ENCODE measurements at regions not wholly inside any gene's neighbourhood (a gene's known extent, or its start where the extent isn't known, plus 50 kb on each side); places are given as distances from the start of the nearest gene placed in this dataset.
A peak's percentile ranks its signal among the peaks of the same experiment; 100 is the strongest.

GRCh38 chr4:122555216-122555615 lies 65.7 kb downstream of the IL21 start:
- no peak for DNase-seq

GRCh38 chr4:122553432-122553831 lies 67.4 kb downstream of the IL21 start:
- no peak for DNase-seq

GRCh38 chr4:122552898-122553297 lies 68.0 kb downstream of the IL21 start:
- DNase-seq: no peak

DNA sequence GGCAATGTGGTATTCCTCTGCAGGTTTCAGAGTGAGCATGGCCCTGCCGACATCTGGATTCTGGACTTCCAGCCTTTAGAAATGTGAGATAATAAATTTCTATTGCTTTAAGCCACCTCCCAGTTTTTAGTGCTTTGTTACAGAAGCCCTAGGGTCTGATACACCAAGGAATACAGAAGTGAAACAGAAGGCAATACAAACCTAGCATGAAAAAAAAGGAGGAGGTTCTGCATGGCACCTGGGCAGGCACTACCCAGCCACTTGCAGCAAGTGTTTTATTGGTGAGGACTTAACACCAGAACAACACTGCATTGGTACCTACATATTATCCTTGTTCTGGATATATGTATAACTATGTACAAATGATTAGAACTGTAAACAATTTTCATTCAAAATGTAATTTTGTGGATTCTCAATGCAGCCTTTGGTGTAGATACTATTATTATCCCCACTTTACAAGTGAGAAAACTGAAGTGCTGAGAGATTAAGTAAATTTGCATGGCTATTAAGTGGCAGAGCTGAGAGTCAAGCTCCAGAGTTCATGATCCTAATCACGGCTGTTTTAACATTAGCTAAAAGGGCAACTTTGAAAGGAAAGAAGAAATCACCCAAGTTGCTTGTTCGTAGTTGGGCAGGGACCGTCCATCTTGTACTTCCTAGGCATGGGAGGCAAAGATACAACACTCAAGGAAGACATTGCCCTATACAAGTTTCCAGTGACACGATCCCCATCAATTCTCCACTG lies 71.8 kb downstream of the IL21 start:
- no peak for DNase-seq

GRCh38 chr4:122548452-122548851 lies 72.4 kb downstream of the IL21 start:
- no peak for DNase-seq

GRCh38 chr4:122542411-122543236 lies 78.2 kb downstream of the IL21 start:
- no peak for DNase-seq

DNA sequence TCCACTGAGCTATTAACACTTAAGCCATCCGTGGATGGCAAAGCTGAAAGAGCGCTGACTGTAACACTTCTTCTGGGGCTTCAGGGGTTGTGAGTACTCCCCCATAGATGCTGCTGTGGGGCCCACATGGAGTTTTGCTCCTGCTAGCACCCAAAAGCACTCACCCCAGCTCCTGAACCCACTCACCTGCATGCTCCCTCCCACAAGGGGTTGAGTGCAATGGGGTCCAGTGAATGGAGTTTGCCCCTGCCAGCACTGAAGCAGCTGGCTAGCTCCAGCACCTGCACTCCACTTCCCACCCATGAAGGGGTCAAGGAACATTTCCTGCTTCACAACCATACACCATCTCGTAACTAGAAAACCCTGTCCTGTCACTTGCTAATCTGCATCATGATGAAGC lies 78.9 kb downstream of the IL21 start:
- no peak for DNase-seq

DNA sequence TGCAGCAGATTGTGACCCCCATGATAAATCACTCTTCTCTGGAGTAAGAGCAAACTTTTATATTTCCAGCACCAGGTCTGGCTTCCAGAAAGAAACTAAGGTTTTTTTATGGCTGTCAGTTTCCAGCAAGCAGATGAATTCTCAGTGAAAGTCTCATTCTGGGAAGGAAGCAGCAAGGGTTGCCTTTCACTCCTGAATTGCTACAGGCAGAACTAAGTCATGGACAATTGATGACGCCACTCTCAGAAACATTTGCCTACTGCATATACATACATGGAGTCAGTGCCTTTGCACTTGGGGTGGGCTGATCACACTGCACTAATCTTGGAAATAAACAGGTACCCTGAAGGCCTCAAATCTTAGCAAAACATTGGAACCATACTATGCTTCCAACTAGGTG lies 80.0 kb downstream of the IL21 start:
- no peak for DNase-seq

GRCh38 chr4:122539861-122540465 lies 80.9 kb downstream of the IL21 start:
- DNase-seq: no peak

- peak in 14 of 56 donors; percentile 0 to 32 (median 4) for DNase-seq
These were observed 81.0 kb upstream of the IL2 start for GRCh38 chr4:122537388-122538135.

- no peak for DNase-seq
These were observed 79.5 kb upstream of the IL2 start for GRCh38 chr4:122536001-122536400.

- no peak for DNase-seq
These were observed 78.3 kb upstream of the IL2 start for GRCh38 chr4:122534776-122535175.

GRCh38 chr4:122533841-122534240 lies 77.3 kb upstream of the IL2 start:
- DNase-seq: no peak

GRCh38 chr4:122532766-122533165 lies 76.2 kb upstream of the IL2 start:
- DNase-seq: no peak

GRCh38 chr4:122531514-122531913 lies 75.0 kb upstream of the IL2 start:
- DNase-seq: no peak

DNA sequence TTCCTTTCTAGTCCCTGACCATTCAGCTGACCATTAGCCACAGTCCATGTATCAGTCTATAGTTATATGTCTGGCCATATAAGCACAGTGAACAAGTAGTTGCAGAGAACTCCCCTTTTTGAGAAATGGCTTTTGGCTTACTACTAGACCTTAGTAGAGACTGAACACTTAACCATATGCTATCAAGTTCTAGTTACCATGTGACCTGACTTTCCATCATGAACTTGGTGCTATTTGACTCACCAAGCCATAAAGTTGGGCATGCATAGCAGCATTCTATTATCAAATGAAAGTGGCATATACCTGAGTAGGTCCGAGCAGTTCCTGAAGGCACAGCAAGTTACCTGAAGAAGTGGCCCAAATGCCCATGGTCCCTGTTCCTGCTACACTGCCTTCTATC lies 74.5 kb upstream of the IL2 start:
- DNase-seq: no peak

DNA sequence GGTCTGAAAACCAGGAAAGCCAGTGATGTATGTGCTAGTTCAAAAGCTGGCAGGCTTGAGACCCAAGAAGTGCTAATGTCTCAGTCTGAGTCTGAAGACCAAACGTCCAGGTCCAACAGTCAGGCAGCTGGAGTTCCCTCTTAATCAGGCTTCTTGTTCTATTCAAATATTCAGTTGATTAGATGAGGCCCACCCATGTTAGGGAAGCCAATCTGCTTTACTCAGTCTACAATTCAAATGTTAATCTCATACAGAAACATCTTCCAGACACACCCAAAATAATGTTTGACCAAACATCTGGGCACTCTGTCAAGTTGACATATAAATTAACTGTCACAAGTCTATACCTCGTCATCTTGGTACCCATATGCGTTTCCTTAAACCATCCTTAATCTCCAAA lies 72.4 kb upstream of the IL2 start:
- no peak for DNase-seq

DNA sequence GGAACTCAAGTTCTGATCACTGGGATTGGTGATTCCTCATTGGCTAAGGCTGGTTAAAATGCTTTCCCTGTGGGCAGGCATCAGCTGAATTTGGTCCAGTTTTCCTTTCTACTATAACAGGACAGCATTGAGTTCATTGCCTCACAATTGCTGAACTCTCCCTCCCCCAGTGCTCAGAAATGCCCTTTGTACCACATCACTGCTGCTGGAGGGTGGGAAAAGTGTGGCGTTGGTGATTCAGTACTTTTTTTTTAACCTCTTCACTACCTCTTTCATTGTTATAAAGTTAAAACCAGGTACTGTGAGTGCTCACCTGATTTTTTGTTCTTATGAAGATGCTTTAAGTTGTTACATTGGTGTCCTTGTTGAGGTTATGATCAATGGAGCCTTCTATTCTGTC lies 69.3 kb upstream of the IL2 start:
- no peak for DNase-seq

DNA sequence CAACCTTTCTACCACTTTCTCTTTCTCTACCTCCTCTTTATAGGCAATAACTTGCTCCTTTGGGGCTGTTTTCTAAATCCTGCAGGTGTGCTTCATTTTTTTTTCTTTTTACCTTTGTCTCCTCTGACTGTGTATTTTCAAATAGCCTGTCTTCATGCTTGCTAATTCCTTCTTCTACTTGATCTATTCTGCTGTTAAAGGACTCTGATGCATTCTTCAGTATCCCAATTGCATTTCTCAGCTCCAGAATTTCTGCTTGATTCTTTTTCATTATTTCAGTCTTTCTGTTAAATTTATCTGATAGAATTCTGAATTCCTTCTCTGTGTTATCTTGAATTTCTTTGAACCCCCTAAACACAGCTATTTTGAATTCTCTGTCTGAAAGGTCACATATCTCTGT lies 67.7 kb upstream of the IL2 start:
- DNase-seq: no peak

GRCh38 chr4:122522944-122523343 lies 66.4 kb upstream of the IL2 start:
- no peak for DNase-seq

DNA sequence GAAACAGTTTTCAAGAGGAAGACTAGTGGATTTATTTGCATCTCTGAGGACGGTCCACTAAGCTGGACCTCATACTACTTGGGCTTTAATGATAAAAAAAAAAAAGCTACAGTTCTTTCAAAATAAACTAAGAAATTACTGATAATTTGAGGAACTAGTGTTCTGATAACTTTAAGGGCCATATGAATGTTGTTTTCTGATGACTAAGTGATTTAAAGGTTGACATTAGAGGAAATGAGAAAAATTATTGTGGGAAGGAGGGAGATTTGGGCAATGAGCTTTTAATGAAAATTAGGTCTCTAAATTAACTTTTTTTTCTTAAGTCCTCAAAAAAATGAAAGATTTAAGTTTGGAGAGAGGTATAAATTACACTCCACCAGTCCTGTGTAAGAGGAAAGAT lies 60.8 kb upstream of the IL2 start:
- no peak for DNase-seq

- no peak for DNase-seq
These were observed 59.9 kb upstream of the IL2 start for GRCh38 chr4:122516376-122516775.
